Activated naive CD4-positive, alpha-beta T cell treated with anti-CD3 and anti-CD28 coated beads, Interleukin-2, amount 10 ng/mL, durations not matched to agents 7 days and 5 days (primary cell): ENCODE measurements at regions not wholly inside any gene's neighbourhood (a gene's known extent, or its start where the extent isn't known, plus 50 kb on each side); places are given as distances from the start of the nearest gene placed in this dataset.

Experiments
- CTCF ChIA-PET: fragments of 350-600 bp; sonication (Branson Sonifier 250); formaldehyde crosslinking; loops from one replicate; lab custom pipeline; 2021; ENCODE audit warnings: antibody characterized with exemption; lab: Charles Lee
- DNase-seq: peaks from one replicate; pipeline ENCODE4 v3.0.0-alpha.2; 2020
- H3K27ac Mint-ChIP-seq: one replicate; pipeline ENCODE4 v1.8.0; 2021; ENCODE audit warnings: mild to moderate bottlenecking, moderate library complexity, mixed read lengths
- H3K27me3 Mint-ChIP-seq: one replicate; pipeline ENCODE4 v1.8.0; 2021; ENCODE audit warnings: mild to moderate bottlenecking, mixed read lengths
- H3K36me3 Mint-ChIP-seq: one replicate; pipeline ENCODE4 v1.8.0; 2021; ENCODE audit warnings: mixed read lengths
- H3K4me1 Mint-ChIP-seq: one replicate; pipeline ENCODE4 v1.8.0; 2021; ENCODE audit warnings: mixed read lengths
- H3K4me3 Mint-ChIP-seq: one replicate; pipeline ENCODE4 v1.8.0; 2021; ENCODE audit warnings: mild to moderate bottlenecking, moderate library complexity, mixed read lengths
- H3K9me3 Mint-ChIP-seq: one replicate; pipeline ENCODE4 v1.8.0; 2021; ENCODE audit warnings: mixed read lengths

DNA sequence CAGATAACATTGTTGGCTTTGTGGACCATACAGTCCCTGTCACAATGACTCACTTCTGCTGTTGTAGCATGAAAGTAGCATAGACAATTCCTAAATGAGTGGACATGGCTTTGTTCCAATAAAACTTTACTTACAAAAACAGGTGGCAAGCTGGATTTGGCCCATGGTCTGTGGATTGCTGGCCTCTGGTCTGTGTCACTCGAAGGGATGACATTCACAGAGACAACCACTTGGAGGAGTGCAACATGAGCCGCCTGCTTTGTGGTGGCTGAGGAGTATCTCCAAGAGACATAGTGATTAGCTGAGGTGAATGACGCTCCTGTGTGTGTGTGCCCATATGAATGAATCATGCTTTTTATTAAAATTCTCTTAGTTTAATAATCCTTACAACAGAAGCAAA is 81.3 kb upstream of the NRXN3 start:
- H3K27me3 Mint-ChIP-seq = no peaks in the 10 kb centered on the region
- no peaks in the 10 kb centered on the region for H3K36me3 Mint-ChIP-seq
- no peaks in the 10 kb centered on the region for H3K9me3 Mint-ChIP-seq
- H3K4me3 Mint-ChIP-seq = no peak overlapping the region
- H3K27ac Mint-ChIP-seq = no peak overlapping the region
- CTCF ChIA-PET = no interaction called here
- DNase-seq = no peak
- no peaks in the 10 kb centered on the region for H3K4me1 Mint-ChIP-seq

DNA sequence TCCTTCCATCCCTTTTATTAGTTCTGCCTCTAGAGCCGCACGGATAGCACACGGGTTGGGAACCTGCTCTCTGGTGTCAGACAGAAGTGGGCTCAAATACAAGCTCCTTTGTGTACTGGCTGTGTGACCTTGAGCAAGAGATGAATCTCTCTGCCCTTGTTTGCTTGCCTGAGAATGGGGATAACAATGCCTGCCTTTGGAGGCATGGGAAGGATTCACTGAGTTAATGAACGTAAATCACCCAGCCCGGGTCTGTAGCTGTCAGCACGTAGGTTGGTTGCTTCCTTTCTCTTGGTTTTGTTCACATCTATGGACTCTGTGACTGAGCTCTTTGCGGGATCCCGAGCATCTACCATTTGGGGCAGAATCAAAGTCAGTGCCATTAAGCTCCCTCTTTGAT is 79.3 kb upstream of the NRXN3 start:
- CTCF ChIA-PET = no interaction called here
- Mint-ChIP-seq H3K4me3 (no peak overlapping the region), H3K9me3 (no peaks in the 10 kb centered on the region), H3K27me3 (no peaks in the 10 kb centered on the region), H3K27ac (no peak overlapping the region), H3K4me1 (no peaks in the 10 kb centered on the region), H3K36me3 (no peaks in the 10 kb centered on the region)
- no peak for DNase-seq

DNA sequence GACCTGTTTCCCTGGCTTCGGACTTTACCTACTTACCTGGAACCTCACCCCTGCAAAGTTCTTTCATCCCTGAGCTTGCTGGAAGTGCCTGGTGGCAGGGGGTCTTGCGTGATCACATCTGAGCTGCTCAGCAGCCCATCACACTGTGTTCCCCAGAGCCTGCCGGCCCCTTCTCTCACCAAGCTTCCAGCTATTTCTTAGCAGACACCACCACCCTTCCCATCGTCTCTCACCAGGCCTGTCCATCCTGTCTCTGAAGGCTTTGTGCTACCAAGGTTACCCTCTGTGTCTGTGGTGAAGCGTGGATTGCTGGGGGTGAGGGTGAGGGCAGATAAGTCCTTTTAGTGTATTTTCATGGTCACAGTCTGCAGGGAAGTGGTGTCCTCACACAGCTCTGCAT is 78.8 kb upstream of the NRXN3 start:
- Mint-ChIP-seq H3K4me1 (no peaks in the 10 kb centered on the region), H3K36me3 (no peaks in the 10 kb centered on the region), H3K9me3 (no peaks in the 10 kb centered on the region), H3K27ac (no peak overlapping the region), H3K27me3 (no peaks in the 10 kb centered on the region), H3K4me3 (no peak overlapping the region)
- DNase-seq = no peak
- CTCF ChIA-PET = no interaction called here

DNA sequence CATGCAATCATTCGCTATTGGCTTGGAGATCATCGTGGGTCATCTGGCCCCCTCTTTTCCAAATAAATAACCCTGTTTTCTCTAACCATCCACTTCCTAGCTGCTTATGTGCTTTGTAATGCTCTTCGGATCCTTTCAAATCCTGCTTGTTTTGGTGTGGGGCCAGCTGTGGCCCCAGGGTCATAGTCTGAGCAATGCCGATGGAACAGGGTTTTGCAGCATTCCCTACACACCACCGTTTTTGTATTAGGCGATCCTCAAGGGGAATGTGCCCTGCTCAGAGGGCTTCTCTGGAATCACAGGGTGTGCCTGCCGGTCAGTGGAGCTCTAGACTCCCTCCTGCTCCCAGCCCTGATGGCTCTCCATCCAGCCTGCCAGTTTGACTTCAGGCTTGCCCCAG is 78.1 kb upstream of the NRXN3 start:
- H3K4me3 Mint-ChIP-seq = no peak overlapping the region
- H3K27ac Mint-ChIP-seq = no peak overlapping the region
- H3K4me1 Mint-ChIP-seq = no peaks in the 10 kb centered on the region
- DNase-seq = no peak
- no peaks in the 10 kb centered on the region for H3K9me3 Mint-ChIP-seq
- no peaks in the 10 kb centered on the region for H3K27me3 Mint-ChIP-seq
- CTCF ChIA-PET = no interaction called here
- no peaks in the 10 kb centered on the region for H3K36me3 Mint-ChIP-seq

DNA sequence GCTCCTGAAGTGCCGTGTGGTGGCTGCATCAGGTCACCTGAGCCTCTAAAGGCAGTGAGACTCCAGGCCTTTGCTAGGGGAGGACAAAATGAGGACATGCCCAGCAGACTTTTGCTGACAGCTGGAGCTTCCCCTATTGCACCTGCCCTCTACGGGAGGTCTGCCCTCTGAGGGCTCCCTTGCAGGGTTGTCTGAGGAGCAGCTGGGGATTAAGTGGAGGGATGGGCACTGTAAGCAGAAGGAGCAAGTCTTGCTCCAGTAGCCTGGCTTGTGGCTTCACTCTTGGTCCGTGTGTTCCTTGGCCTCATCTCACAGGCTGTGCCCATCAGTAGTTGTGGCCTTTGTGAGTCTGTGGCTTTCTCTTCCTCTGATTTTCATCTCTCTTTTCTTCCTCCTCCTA is 66.9 kb upstream of the NRXN3 start:
- Mint-ChIP-seq H3K9me3 (no peaks in the 10 kb centered on the region), H3K27ac (no peak overlapping the region), H3K4me3 (no peak overlapping the region), H3K36me3 (no peaks in the 10 kb centered on the region), H3K27me3 (no peaks in the 10 kb centered on the region), H3K4me1 (no peaks in the 10 kb centered on the region)
- DNase-seq = no peak
- CTCF ChIA-PET = no interaction called here

DNA sequence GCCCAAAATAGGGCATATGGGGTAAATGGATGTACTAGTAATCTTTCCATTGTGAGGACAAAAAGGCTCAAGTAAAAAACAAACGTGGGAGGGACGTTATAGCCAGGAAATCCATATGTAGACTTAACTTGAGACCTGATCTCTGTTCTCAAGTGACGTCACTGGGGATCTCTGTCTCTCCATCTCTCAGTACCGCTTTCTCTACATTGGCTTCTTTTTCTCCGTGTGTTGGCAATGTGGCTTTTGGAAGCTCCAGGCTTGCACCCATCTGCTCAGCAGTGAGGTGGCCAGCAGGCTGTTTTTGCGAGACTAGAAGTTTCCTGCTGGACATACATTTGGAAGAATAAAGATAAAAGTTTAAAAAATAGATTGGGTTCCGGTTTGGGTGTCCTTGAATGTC is 66.0 kb upstream of the NRXN3 start:
- no peak overlapping the region for H3K4me3 Mint-ChIP-seq
- H3K27me3 Mint-ChIP-seq = no peaks in the 10 kb centered on the region
- H3K27ac Mint-ChIP-seq = no peak overlapping the region
- H3K4me1 Mint-ChIP-seq = no peaks in the 10 kb centered on the region
- CTCF ChIA-PET = no interaction called here
- DNase-seq = no peak
- no peaks in the 10 kb centered on the region for H3K9me3 Mint-ChIP-seq
- H3K36me3 Mint-ChIP-seq = no peaks in the 10 kb centered on the region

DNA sequence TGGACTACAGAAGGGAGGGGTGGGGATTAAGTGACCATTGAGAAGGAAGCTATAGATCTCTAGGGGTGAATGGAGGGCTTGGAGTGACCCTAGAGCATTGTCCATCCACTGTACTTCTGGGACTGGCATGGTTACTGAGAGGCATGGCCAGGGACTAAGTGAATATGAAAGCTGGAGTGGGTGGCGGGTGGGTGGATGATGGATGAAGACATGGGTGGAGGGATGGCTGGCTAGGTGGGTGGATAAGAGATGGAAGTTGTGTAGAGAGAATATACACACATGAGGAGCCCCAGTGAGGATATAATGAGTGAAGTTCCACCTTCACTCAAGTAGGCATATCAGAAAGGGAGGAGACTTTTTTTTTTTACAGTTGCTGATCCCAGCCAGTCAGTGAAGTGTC is 65.5 kb upstream of the NRXN3 start:
- H3K4me3 Mint-ChIP-seq = no peak overlapping the region
- no peak overlapping the region for H3K27ac Mint-ChIP-seq
- H3K36me3 Mint-ChIP-seq = no peaks in the 10 kb centered on the region
- H3K27me3 Mint-ChIP-seq = no peaks in the 10 kb centered on the region
- no peaks in the 10 kb centered on the region for H3K4me1 Mint-ChIP-seq
- CTCF ChIA-PET = no interaction called here
- no peak for DNase-seq
- no peaks in the 10 kb centered on the region for H3K9me3 Mint-ChIP-seq

DNA sequence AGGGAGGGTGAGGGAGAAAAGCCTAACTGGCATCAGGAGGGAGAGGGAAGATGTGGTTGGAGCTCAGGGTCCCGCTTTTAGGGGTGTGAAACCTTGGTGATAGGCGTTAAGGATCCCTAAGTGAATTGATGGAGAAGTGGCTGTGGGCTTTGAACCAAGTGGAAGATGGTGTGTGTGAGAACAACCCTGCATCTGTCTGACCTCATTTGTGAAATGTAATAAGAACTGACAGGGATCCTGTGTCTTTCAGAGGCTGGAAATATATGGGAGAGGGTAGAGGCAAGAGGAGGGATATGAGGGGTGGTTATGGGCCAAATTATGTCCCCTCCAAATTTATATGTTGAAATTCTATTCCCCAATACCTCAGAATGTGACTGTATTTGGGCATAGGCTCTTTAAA is 63.8 kb upstream of the NRXN3 start:
- H3K27me3 Mint-ChIP-seq = no peaks in the 10 kb centered on the region
- no peak overlapping the region for H3K27ac Mint-ChIP-seq
- no peaks in the 10 kb centered on the region for H3K9me3 Mint-ChIP-seq
- H3K4me3 Mint-ChIP-seq = no peak overlapping the region
- H3K4me1 Mint-ChIP-seq = no peaks in the 10 kb centered on the region
- CTCF ChIA-PET = no interaction called here
- no peak for DNase-seq
- H3K36me3 Mint-ChIP-seq = no peaks in the 10 kb centered on the region

DNA sequence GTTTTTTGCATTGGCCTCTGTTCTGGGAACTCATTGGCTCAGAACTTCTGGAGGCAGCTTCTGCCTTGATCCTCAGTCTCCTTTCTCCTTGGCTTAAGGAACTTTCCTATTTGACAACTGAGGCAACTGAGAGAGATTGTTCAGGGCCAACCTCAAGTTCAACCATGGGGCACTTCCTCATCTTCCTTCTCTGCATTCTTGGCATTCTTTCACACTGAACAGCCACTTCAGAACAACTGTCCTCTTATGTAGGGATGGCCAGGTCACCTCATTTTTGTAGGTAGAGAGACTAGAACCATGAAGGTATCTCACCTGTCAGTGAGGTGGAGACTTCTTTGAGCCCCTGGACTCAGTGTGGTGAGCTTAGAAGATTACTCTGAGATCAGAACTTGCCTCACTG is 63.0 kb upstream of the NRXN3 start:
- Mint-ChIP-seq H3K36me3 (no peaks in the 10 kb centered on the region), H3K4me1 (no peaks in the 10 kb centered on the region), H3K27ac (no peak overlapping the region), H3K9me3 (no peaks in the 10 kb centered on the region), H3K27me3 (no peaks in the 10 kb centered on the region), H3K4me3 (no peak overlapping the region)
- no peak for DNase-seq
- CTCF ChIA-PET = no interaction called here

DNA sequence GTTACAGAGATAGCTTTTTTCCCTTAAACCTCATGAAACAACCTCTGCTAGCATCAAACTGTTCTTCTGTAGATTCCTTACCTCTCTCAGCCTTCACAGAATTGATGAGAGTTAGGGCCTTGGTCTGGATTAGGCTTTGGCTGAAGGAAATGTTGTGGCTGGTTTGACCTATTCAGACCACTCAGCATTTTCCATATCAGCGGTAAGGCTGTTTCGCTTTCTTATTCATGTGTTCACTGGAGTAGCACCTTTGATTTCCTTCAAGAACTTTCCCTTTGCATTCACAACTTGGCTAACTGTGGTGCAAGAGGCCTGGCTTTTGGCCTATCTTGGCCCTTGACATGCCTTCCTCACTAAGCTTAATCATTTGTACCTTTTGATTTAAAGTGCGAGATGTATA is 50.7 kb upstream of the NRXN3 start:
- Mint-ChIP-seq H3K36me3 (no peaks in the 10 kb centered on the region), H3K4me3 (no peak overlapping the region), H3K27me3 (no peaks in the 10 kb centered on the region), H3K4me1 (no peaks in the 10 kb centered on the region), H3K27ac (no peak overlapping the region), H3K9me3 (no peaks in the 10 kb centered on the region)
- DNase-seq = no peak
- CTCF ChIA-PET = interaction anchor here (0.6 kb wide), 1 partner anchor 310 kb away, joined by 3 read pairs; no protein-coding TSS in a partner anchor
